SK-N-MC (cell line): ENCODE measurements at regions not wholly inside any gene's neighbourhood (a gene's known extent, or its start where the extent isn't known, plus 50 kb on each side); places are given as distances from the start of the nearest gene placed in this dataset.

Experiments
- EZH2 ChIP-seq: fragments of 200-600 bp; sonication (generic); IDR thresholded peaks from one replicate; pipeline ENCODE4 v1.6.1; 2017; ENCODE audit warnings: antibody characterized with exemption
- POLR2AphosphoS5 ChIP-seq: IDR thresholded peaks from 2 replicates; pipeline ENCODE4 v1.6.1; 2012; ENCODE audit warnings: mild to moderate bottlenecking, low read depth, low read length, borderline replicate concordance

GRCh38 chr2:19733951-19734425 lies 167.8 kb downstream of the TTC32 start:
- TF ChIP-seq POLR2AphosphoS5 (no peak), EZH2 (no peak)
